Muscle layer of colon (tissue), 2 donors: ENCODE measurements at regions not wholly inside any gene's neighbourhood (a gene's known extent, or its start where the extent isn't known, plus 50 kb on each side); places are given as distances from the start of the nearest gene placed in this dataset.

Experiments
- H3K27ac ChIP-seq: one replicate; pipeline ENCODE4 v1.7.0; 2013; ENCODE audit warnings: low read depth, mild to moderate bottlenecking, low read length, moderate library complexity
- H3K27me3 ChIP-seq, 2 donors: one replicate each; pipeline ENCODE4 v1.7.0; 2013; ENCODE audit warnings: low read length in 2 of 2, mild to moderate bottlenecking in 2 of 2; ENCODE audit not compliant: insufficient read depth in 2 of 2, control insufficient read depth in 1 of 2
- H3K36me3 ChIP-seq: one replicate; pipeline ENCODE4 v1.7.0; 2013; ENCODE audit warnings: mild to moderate bottlenecking, low read length; ENCODE audit not compliant: insufficient read depth
- H3K4me1 ChIP-seq: one replicate; pipeline ENCODE4 v1.7.0; 2013; ENCODE audit warnings: mild to moderate bottlenecking, low read length; ENCODE audit not compliant: insufficient read depth
- H3K4me3 ChIP-seq, 2 donors: one replicate each; pipeline ENCODE4 v1.7.0; 2013; ENCODE audit warnings: low read length in 2 of 2, low read depth in 1 of 2, mild to moderate bottlenecking in 1 of 2, moderate library complexity in 1 of 2
- H3K9ac ChIP-seq: one replicate; pipeline ENCODE4 v1.7.0; 2013; ENCODE audit warnings: low read length
- H3K9me3 ChIP-seq: one replicate; pipeline ENCODE4 v1.7.0; 2013; ENCODE audit warnings: mild to moderate bottlenecking, low read length
- donor health status: abdominal sarcoma.
- donor health status: Adenocarcinoma of cecum.

DNA sequence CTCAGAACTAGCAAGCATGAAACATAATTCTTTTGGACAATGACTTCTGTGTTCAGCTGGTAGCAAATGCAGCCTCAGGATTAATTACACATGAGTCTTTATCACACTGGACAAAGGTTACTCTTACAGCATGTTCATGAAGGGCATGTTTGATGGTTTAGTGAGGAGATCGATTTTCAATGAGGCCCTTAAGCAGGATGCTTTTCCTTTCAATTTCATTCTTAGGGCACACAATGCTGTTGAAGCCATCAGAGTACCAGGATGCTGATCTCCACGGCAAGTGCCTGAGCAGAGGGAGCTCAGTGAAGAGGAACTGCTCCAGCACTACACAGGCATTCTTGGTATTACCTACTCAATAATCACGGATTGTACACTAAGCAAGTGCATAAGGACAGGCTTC lies 542.0 kb downstream of the SNAPC1 start:
- no peak overlapping the region for H3K27ac ChIP-seq
- no peaks in the 10 kb centered on the region for H3K4me1 ChIP-seq
- H3K36me3 ChIP-seq, result no peaks in the 10 kb centered on the region

DNA sequence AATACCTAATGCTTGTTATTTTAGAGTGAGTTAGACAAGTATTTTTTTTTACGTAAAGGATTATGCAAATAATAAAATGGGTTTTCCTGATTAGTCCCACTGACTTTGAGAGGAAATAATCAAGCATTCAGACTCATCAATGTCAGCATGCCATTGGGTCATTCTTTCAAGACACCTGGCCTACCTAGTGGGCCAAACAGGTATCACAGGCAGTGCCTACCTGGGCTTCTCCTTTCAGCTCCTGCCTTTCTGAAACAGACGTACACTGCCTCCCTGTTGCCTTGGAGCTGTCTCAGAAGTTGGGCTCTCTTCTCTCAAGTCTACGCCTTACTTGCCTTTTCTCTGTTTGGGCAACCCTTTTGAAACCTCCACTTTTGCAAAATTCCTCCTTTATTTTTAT lies 545.6 kb downstream of the SNAPC1 start:
- Histone ChIP-seq H3K36me3 (no peaks in the 10 kb centered on the region), H3K4me1 (no peaks in the 10 kb centered on the region), H3K27ac (no peak overlapping the region), H3K9me3 (no peaks in the 10 kb centered on the region), H3K27me3 (no peaks in the 10 kb centered on the region), H3K9ac (no peak overlapping the region), H3K4me3 (no peak overlapping the region)

More for the DNA sequence above, 542.0 kb downstream of the SNAPC1 start:
- Histone ChIP-seq H3K4me3 (no peak overlapping the region), H3K27me3 (no peaks in the 10 kb centered on the region), H3K9me3 (no peaks in the 10 kb centered on the region), H3K9ac (no peak overlapping the region)

DNA sequence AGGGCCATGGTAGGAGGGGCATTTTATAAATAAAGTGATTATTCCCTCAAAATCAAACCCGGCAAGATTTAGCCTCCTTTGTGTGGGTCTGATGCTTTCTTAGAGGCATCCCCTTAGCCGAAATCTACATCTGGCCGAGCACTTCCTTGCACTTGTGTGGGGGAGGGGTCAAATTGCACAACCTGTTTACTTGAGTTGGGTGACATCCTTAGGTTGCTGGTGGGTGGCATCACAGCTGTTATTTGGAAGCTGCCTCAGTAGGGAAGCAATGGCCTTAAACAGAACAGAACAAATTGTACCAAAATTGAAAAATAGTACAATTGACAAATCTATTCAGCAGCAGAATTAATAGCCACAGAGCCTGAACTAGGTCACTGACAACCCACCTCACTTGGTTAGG lies 546.1 kb downstream of the SNAPC1 start:
- no peaks in the 10 kb centered on the region for H3K4me1 ChIP-seq
- no peaks in the 10 kb centered on the region for H3K36me3 ChIP-seq
- no peak overlapping the region for H3K27ac ChIP-seq
- H3K9me3 ChIP-seq, result no peaks in the 10 kb centered on the region
- no peak overlapping the region for H3K9ac ChIP-seq
- H3K27me3 ChIP-seq, result no peaks in the 10 kb centered on the region
- no peak overlapping the region for H3K4me3 ChIP-seq

DNA sequence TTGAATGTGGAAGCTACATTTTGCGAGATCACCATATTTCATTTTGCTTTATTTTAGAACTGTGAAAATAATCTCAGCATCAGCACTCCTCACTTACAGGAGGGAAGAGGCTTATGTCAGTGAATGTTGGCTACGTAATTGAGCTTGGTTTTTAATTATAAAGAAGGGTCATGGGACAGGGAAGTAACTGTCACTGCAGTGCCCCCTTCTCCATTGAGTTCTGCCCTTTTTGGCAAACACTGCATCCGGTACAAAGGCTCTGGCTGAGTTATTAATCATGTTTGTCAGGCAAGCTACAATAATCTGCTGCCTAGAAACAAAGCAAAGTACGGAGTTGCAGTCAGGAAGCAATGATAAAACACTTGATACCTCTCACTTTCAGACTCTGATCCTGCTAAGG lies 546.7 kb downstream of the SNAPC1 start:
- no peak overlapping the region for H3K27ac ChIP-seq
- H3K36me3 ChIP-seq, result no peaks in the 10 kb centered on the region
- H3K4me1 ChIP-seq, result no peaks in the 10 kb centered on the region
- no peaks in the 10 kb centered on the region for H3K27me3 ChIP-seq
- H3K9me3 ChIP-seq, result no peaks in the 10 kb centered on the region
- no peak overlapping the region for H3K4me3 ChIP-seq
- H3K9ac ChIP-seq, result no peak overlapping the region

DNA sequence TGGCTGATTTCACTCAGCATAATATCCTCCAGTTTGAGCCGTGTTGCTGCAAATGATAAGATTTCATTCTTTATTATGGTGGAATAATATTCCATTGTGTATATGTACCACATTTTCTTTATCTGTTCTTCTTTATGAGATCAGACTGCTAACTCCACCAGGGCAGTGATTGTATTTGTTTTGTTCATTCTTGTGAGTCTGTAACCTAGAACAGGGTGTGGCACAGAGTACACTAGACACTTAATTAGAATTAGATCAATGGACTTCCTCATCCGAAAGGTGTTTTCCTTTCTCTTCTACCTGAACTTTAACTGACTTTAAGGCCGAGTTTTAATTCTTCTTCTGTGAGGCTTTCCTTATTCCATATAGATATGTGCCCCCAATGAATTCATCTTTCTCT lies 551.0 kb downstream of the SNAPC1 start:
- Histone ChIP-seq H3K27ac (no peak overlapping the region), H3K4me1 (no peaks in the 10 kb centered on the region), H3K9me3 (no peaks in the 10 kb centered on the region), H3K4me3 (no peak overlapping the region), H3K9ac (no peak overlapping the region), H3K27me3 (no peaks in the 10 kb centered on the region), H3K36me3 (no peaks in the 10 kb centered on the region)

DNA sequence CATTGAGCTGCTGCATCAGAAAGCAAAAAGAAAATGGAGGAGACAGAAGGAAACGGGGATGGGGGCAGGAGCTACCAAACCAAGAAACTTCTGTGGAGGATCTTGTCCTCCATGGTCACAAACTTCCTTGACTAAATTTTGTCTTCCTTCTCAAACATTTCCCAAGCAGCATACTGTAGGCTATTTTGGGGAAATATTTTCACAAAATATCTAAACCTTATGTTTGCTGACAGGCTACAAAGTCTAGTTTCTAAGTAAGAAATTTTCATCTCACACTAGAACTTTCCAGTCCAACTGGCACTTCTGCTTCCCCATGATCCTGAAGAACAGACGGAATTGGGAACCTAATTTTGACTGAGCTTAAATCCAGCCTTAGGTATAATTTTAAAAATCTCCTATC lies 552.0 kb downstream of the SNAPC1 start:
- Histone ChIP-seq H3K4me1 (no peaks in the 10 kb centered on the region), H3K4me3 (no peak overlapping the region), H3K9ac (no peak overlapping the region), H3K27ac (no peak overlapping the region), H3K36me3 (no peaks in the 10 kb centered on the region), H3K9me3 (no peaks in the 10 kb centered on the region), H3K27me3 (no peaks in the 10 kb centered on the region)

DNA sequence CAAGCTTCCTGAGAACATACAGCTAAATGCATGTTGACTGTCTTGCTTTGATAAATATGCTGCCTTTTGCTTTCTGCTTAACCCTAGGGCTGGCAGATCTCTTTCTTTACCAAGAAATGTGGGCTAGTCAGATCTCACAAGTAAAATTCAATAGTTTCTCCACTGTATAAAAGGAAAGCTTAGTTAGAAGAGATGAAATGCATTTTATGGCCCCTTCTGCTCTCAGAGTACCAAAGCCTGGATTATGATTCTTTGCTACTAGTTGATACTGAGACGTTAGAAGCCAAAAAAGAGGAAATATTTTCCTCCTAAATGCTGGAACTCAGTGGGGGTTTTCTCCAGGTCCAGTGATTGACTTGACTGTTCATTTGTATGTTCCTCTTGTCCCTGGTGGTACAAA lies 552.7 kb downstream of the SNAPC1 start:
- Histone ChIP-seq H3K27ac (no peak overlapping the region), H3K9me3 (no peaks in the 10 kb centered on the region), H3K4me3 (no peak overlapping the region), H3K27me3 (no peaks in the 10 kb centered on the region), H3K36me3 (no peaks in the 10 kb centered on the region), H3K9ac (no peak overlapping the region), H3K4me1 (no peaks in the 10 kb centered on the region)

DNA sequence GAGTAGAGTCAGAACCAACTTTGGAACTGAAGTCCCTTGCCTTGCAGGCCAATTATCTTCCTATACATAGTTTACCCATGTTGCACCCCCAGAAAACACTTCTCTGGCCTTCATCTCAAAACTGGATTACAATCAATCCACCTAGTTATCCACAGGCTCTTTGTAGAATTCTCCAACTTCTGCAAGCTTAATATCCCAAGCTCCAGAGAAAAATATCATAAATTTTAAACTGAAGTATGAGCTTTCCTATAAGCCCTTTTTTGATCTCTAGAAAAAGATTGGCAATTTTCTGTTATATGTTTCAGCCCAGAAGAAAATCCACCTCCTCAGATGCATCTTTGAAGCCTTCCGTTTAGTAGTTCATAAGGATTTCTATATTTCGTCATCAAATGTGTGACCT lies 553.4 kb downstream of the SNAPC1 start:
- no peaks in the 10 kb centered on the region for H3K4me1 ChIP-seq

DNA sequence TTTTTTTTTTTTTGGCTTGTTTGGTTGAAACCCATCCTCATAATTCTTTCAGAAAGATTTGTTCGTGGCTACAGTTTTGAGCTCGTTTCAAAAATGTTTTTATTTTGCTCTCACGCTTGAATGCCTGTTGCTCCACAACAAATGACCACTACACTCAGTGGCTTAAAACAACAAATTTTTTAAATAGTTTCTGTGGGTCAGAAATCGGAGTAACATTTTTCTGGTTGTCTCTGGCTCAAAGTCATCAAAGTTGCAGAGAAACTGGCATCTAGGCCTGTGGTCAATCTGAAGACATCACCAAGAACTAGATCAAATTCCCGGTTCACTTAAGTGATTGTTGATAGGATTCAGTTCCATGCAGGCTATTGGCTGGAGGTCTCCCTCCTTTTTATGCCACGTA lies 560.0 kb downstream of the SNAPC1 start:
- no peaks in the 10 kb centered on the region for H3K4me1 ChIP-seq
- no peak overlapping the region for H3K9ac ChIP-seq
- no peaks in the 10 kb centered on the region for H3K9me3 ChIP-seq
- no peak overlapping the region for H3K27ac ChIP-seq
- H3K4me3 ChIP-seq, result no peak overlapping the region
- no peaks in the 10 kb centered on the region for H3K36me3 ChIP-seq
- no peaks in the 10 kb centered on the region for H3K27me3 ChIP-seq

More for the DNA sequence above, 553.4 kb downstream of the SNAPC1 start:
- no peaks in the 10 kb centered on the region for H3K27me3 ChIP-seq
- H3K9me3 ChIP-seq, result no peaks in the 10 kb centered on the region
- no peak overlapping the region for H3K4me3 ChIP-seq
- no peaks in the 10 kb centered on the region for H3K36me3 ChIP-seq
- no peak overlapping the region for H3K9ac ChIP-seq
- H3K27ac ChIP-seq, result no peak overlapping the region

DNA sequence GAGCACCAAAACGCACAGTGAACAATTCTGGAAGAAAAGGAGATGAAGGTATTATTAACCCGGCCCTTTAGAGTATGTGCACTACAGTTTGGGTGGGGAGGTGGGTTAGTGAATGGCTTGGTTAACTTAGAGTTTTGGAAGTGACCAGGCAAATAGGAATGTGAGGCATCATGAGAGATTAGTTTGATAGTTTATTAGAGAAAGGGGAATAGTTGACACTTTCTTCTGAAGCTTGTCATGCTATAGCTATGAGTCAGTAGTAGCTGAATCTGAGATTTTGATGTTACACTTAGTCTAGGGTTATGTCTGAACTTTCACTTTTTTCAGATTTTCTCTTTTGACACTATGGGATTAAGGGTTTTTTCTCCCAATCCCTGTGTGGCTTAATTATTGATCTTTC lies 567.2 kb downstream of the SNAPC1 start:
- H3K4me3 ChIP-seq, result no peak overlapping the region
- no peaks in the 10 kb centered on the region for H3K27me3 ChIP-seq
- H3K9me3 ChIP-seq, result no peaks in the 10 kb centered on the region
- no peak overlapping the region for H3K9ac ChIP-seq
- H3K36me3 ChIP-seq, result no peaks in the 10 kb centered on the region
- H3K4me1 ChIP-seq, result no peaks in the 10 kb centered on the region
- H3K27ac ChIP-seq, result no peak overlapping the region

DNA sequence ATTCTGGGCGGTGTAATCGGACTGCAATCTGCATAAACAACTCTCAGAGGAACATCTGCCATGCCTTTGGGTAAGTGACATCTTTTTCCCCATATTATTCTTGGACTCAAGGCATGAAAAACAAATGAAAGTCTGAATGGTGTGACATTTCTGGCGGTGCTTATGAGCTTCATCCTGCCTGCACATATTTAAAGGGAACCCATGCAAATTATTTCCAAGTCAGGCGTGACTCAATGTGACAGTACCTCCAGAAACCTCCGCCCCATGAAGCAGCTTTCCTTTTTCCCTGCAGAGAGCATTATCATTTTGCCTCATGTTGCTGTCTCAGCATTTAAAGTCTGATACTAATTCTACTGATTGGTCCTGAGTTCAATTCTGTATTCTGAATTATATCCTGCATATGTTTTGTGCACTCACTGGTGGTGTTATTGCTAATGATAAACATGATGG lies 585.4 kb downstream of the SNAPC1 start:
- Histone ChIP-seq H3K4me1 (no peaks in the 10 kb centered on the region), H3K36me3 (no peaks in the 10 kb centered on the region), H3K9ac (no peak overlapping the region), H3K9me3 (no peaks in the 10 kb centered on the region), H3K27ac (no peak overlapping the region), H3K4me3 (no peak overlapping the region), H3K27me3 (no peaks in the 10 kb centered on the region)

DNA sequence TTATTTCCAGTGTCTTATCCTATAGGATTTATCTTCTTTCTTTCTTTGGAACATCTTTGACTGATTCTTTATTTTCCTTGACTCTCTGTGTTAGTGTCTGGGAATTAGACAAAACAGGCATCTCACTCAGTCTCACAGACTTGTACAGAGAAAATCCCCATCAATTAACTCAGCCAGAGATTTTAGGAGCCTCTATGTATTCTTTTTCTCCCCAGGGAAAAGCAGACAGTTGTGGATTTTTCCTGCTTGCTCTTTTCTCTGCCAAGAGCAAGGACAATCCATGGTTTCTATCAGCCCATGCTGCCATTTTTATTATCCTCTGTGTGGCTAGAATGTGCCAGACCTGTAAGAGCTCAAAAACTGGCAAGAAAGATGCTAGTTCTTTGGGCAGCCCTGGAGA lies 595.1 kb downstream of the SNAPC1 start:
- Histone ChIP-seq H3K27ac (no peak overlapping the region), H3K27me3 (no peaks in the 10 kb centered on the region), H3K9ac (no peak overlapping the region), H3K4me1 (no peaks in the 10 kb centered on the region), H3K4me3 (no peak overlapping the region), H3K9me3 (no peaks in the 10 kb centered on the region), H3K36me3 (no peaks in the 10 kb centered on the region)
